ENCODE measurements at regions not wholly inside any gene's neighbourhood (a gene's known extent, or its start where the extent isn't known, plus 50 kb on each side); places are given as distances from the start of the nearest gene placed in this dataset.

DNA sequence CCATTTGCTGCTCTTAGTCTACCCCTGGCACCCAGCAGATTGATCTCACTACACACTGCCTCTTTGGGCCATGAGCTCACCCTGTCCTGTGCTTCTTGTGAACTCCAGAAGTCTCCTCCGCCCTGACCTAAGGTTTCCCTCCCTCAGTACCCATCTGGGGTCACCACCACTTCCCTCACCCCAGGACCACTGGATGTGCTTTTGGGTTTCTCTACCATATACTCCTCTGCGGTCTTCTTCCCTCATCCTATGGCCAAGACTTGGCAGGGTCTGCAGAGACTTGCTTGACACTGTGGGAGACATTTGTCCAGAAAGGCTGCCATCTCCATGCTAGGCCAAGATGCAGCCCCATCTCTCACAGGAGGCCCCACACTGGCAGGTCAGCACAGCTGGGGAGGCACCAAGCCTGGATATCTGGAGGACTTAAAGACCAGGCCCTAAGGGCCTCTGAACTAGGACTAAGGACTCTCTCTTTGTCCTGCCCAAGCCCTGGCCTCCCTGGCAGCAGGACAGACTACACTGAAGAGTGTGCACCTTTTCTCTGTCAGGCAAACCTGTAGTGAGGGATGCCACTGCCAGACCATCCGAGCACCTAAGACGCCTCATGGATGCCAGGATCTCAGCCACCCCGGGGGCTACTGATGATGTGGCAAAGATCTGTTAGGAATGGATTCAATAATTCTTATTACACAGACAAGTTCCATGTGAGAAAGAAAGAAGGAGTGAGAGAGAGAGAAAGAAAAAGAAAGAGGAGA lies 134.6 kb downstream of the ZNF467 start:
- WGBS (ENCODE audit: low lambda C conversion rate): 50% methylated on average over 5 of the region's 5 CpGs
- Histone ChIP-seq H4K20me1 (ENCODE audit: insufficient read depth, low read length) (no peaks in the 10 kb centered on the region), H3K9ac (ENCODE audit: insufficient read depth, low read depth, low read length) (no peak overlapping the region), H3K9me3 (ENCODE audit: low read length) (no peaks in the 10 kb centered on the region), H3K36me3 (replicated peaks in 1 of 2; ENCODE audit: control insufficient read depth in 1 of 2, insufficient read depth in 2 of 2, low read length in 2 of 2) (no peaks in the 10 kb centered on the region), H3K27ac (ENCODE audit: extremely low read length, insufficient read depth, low read length) (no peak overlapping the region), H3K4me1 (ENCODE audit: insufficient read depth, low read length) (no peaks in the 10 kb centered on the region), H3K4me3 (replicated peaks in 1 of 3; ENCODE audit: insufficient read depth in 1 of 3, low read depth in 2 of 3, low read length in 3 of 3) (no peak overlapping the region), H3K4me2 (ENCODE audit: low read depth, low read length) (no peak overlapping the region), H2AFZ (ENCODE audit: low read length) (no peak overlapping the region), H3K79me2 (ENCODE audit: insufficient read depth, low read length) (no peaks in the 10 kb centered on the region), H3K27me3 (ENCODE audit: control insufficient read depth in 1 of 2, insufficient read depth in 2 of 2, low read length in 2 of 2) (peaks cover 0 to 21% of the 10 kb centered on the region in 2 experiments; a peak in 2 of 5 replicates)
- DNase-seq (ENCODE audit: low spot score): no peak
- no TSS peak for BruUV-seq (replicated peaks)
- ChIA-PET POLR2A (no interaction called here), CTCF (ENCODE audit: low intra/inter-chr PET ratio, low total read pairs) (no interaction called here)
- intact Hi-C loops (cut with micrococcal nuclease; ENCODE audit: unreplicated experiment) (no loop called here), in situ Hi-C loops (cut with HindIII; ENCODE audit: extremely low pct_ligation_motif_present, low pct_unique_long_range_greater_than_20kb) (no loop called here)
- TF ChIP-seq AGO1 (IDR thresholded peaks at IDR 0.05; ENCODE audit: low read depth, low read length, poor library complexity, severe bottlenecking): no peak
- no peak for TF ChIP-seq U2AF1 (optimal IDR thresholded peaks at IDR 0.05; ENCODE audit: low read depth, low read length)
- TF ChIP-seq SIX4 (CRISPR knock-in tag; IDR thresholded peaks at IDR 0.05): no peak
- TF ChIP-seq ZNF784 (CRISPR knock-in tag; IDR thresholded peaks at IDR 0.05; ENCODE audit: borderline replicate concordance): no peak
- no peak for TF ChIP-seq TMF1 (CRISPR knock-in tag; IDR thresholded peaks at IDR 0.05; ENCODE audit: low read depth)
- no peak for TF ChIP-seq HOXA3 (CRISPR knock-in tag; IDR thresholded peaks at IDR 0.05)
- TF ChIP-seq, protein P1, sequence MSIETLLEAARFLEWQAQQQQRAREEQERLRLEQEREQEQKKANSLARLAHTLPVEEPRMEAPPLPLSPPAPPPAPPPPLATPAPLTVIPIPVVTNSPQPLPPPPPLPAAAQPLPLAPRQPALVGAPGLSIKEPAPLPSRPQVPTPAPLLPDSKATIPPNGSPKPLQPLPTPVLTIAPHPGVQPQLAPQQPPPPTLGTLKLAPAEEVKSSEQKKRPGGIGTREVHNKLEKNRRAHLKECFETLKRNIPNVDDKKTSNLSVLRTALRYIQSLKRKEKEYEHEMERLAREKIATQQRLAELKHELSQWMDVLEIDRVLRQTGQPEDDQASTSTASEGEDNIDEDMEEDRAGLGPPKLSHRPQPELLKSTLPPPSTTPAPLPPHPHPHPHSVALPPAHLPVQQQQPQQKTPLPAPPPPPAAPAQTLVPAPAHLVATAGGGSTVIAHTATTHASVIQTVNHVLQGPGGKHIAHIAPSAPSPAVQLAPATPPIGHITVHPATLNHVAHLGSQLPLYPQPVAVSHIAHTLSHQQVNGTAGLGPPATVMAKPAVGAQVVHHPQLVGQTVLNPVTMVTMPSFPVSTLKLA (IDR thresholded peaks at IDR 0.05): no peak
- TF ChIP-seq CCDC6 (CRISPR knock-in tag; IDR thresholded peaks at IDR 0.05): no peak
- no peak for TF ChIP-seq KDM6A (CRISPR knock-in tag; IDR thresholded peaks at IDR 0.05; ENCODE audit: low read depth)
- TF ChIP-seq ZNF569 (CRISPR knock-in tag; IDR thresholded peaks at IDR 0.05; ENCODE audit: borderline replicate concordance): no peak
- TF ChIP-seq TOE1 (CRISPR knock-in tag; IDR thresholded peaks at IDR 0.05): no peak
- no peak for ATAC-seq
- FAIRE-seq: no peak

Data from HepG2 (cell line).